ENCODE measurements at regions not wholly inside any gene's neighbourhood (a gene's known extent, or its start where the extent isn't known, plus 50 kb on each side); places are given as distances from the start of the nearest gene placed in this dataset.

DNA sequence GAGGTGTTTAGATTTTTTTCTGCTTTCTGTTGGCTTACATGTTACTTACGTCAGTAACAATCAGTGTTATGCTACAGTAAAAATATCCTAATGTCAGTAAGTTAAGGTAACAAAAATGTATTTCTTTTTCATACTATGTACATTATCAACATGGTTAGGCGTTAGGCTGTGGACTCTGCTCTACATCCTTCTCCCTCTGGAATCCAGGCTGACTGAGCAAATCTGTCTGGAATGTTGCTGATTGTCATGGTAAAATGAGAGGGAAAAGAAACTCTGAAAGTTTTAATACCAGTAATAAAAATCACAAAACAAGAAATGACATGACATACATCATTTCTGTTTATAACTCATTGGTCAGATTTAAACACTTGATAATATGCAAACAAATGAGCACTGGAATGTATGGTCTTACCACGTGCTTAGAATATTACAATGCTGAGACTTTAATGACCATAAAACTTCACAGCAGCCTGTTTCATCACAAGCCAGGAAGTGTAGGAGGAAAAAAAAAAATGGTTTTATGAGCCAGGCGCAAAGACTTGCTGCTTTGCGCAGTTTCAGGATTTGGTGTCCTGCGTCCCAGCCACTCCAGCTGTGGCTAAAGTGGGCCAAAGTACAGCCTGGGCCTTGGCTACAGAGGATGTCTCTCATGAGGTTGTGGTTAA, 252.4 kb downstream of the FSIP2 start:
- peak; percentile 7 for DNase-seq (ENCODE audit: low read depth)
- no peak overlapping the region for H3K4me3 ChIP-seq (ENCODE audit: low read depth, low read length)
- TF ChIP-seq, protein P1, sequence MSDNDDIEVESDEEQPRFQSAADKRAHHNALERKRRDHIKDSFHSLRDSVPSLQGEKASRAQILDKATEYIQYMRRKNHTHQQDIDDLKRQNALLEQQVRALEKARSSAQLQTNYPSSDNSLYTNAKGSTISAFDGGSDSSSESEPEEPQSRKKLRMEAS (IDR thresholded peaks at IDR 0.05; ENCODE audit: low read depth, low read length) = no peak
- TF ChIP-seq, protein P2, sequence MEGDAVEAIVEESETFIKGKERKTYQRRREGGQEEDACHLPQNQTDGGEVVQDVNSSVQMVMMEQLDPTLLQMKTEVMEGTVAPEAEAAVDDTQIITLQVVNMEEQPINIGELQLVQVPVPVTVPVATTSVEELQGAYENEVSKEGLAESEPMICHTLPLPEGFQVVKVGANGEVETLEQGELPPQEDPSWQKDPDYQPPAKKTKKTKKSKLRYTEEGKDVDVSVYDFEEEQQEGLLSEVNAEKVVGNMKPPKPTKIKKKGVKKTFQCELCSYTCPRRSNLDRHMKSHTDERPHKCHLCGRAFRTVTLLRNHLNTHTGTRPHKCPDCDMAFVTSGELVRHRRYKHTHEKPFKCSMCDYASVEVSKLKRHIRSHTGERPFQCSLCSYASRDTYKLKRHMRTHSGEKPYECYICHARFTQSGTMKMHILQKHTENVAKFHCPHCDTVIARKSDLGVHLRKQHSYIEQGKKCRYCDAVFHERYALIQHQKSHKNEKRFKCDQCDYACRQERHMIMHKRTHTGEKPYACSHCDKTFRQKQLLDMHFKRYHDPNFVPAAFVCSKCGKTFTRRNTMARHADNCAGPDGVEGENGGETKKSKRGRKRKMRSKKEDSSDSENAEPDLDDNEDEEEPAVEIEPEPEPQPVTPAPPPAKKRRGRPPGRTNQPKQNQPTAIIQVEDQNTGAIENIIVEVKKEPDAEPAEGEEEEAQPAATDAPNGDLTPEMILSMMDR (IDR thresholded peaks at IDR 0.05; ENCODE audit: low read depth, low read length) = no peak
- TF ChIP-seq MYC (IDR thresholded peaks at IDR 0.05; ENCODE audit: low read depth, low read length) = no peak
- no peak for TF ChIP-seq POLR2A (IDR thresholded peaks at IDR 0.05; ENCODE audit: extremely low read depth, insufficient read length)

DNA sequence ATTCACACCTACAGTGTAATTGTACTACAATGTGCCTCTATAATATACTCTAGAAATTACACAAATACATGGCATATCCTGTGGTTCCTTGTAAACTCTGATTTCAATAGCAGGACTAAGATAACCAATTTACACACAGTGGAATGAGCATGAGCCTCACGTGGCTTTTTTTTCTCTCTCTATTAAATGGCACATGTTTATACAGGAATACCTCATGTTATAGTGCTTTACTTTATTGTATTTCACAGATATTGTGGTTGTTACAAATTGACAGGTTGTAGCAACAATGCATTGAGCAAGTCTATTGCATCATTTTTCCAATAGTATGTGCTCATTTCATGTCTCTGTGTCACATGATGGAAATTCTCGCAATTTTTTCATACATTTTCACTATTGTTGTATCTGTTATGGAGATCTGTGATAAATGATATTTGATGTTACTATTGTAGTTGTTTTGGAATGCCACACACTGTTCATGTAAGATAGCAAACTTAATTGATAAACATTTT, 260.0 kb downstream of the FSIP2 start:
- no peak for DNase-seq (ENCODE audit: low read depth)
- H3K4me3 ChIP-seq (ENCODE audit: low read depth, low read length) = no peak overlapping the region
- TF ChIP-seq MYC (IDR thresholded peaks at IDR 0.05; ENCODE audit: low read depth, low read length) (no peak), POLR2A (IDR thresholded peaks at IDR 0.05; ENCODE audit: extremely low read depth, insufficient read length) (no peak)
- TF ChIP-seq, protein P1 (IDR thresholded peaks at IDR 0.05; ENCODE audit: low read depth, low read length) = no peak
- TF ChIP-seq, protein P2 (IDR thresholded peaks at IDR 0.05; ENCODE audit: low read depth, low read length) = no peak

DNA sequence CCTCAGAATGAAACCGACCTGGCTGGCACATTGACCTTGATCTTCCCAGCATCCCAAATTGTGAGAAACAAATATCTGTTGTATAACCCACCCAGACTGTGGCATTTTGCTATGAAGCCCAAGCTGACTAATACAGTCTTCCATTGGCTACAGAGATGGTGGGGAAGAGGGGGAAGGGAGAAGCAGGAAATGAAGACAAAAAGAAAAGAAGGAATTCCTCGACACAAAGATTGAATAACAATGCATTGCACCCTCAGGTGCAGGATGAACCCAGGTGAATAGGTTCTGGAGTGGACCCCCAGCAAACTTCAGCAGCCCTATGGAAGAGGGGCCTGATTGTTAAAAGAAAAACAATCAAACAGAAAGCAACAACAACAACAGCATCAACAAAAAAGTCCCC, 270.7 kb downstream of the FSIP2 start:
- TF ChIP-seq, protein P2 (IDR thresholded peaks at IDR 0.05; ENCODE audit: low read depth, low read length) = no peak
- DNase-seq (ENCODE audit: low read depth) = no peak
- H3K4me3 ChIP-seq (ENCODE audit: low read depth, low read length) = no peak overlapping the region

DNA sequence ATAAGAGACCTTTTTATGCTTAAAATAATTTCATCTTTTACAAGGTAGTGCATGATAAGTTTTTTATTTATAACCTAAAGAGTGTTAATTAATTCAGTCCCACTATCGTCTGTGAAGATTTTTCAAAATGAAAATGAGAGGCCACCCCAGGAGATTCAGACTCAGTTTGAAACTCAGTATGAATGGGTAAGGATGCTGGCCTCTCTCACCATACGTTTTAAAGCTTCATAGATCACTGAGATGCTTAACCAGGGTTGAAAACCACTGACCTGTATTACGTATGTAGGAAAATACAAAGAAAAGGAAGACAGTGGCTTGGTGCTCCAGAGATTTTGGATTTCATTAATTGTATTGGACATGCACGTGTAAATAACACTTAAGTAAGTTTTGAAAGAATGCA, 278.7 kb downstream of the FSIP2 start:
- TF ChIP-seq MYC (IDR thresholded peaks at IDR 0.05; ENCODE audit: low read depth, low read length) (no peak), POLR2A (IDR thresholded peaks at IDR 0.05; ENCODE audit: extremely low read depth, insufficient read length) (no peak)
- TF ChIP-seq, protein P2 (IDR thresholded peaks at IDR 0.05; ENCODE audit: low read depth, low read length) = no peak
- TF ChIP-seq, protein P1 (IDR thresholded peaks at IDR 0.05; ENCODE audit: low read depth, low read length) = no peak
- H3K4me3 ChIP-seq (ENCODE audit: low read depth, low read length) = no peak overlapping the region
- no peak for DNase-seq (ENCODE audit: low read depth)

DNA sequence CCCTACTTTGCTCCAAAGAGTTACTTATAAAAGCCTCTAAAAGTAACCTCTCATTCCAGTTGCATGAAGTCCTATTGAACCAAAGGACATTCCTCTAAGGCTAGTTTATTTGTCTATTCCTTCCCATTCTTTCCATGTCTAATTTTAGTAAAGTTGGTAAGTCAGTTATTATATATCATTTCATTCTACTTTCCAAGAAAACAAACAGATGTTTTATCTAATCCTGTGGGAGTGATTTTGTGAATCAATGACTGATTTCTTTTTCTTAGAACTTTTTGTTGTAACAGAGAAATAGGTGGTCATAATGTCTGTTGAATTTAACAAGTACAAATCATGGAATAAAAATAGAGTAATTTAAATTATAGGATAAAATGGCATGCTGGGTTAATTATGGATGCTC, 286.3 kb downstream of the FSIP2 start:
- TF ChIP-seq, protein P2 (IDR thresholded peaks at IDR 0.05; ENCODE audit: low read depth, low read length) = no peak
- no peak for DNase-seq (ENCODE audit: low read depth)
- H3K4me3 ChIP-seq (ENCODE audit: low read depth, low read length) = no peak overlapping the region

DNA sequence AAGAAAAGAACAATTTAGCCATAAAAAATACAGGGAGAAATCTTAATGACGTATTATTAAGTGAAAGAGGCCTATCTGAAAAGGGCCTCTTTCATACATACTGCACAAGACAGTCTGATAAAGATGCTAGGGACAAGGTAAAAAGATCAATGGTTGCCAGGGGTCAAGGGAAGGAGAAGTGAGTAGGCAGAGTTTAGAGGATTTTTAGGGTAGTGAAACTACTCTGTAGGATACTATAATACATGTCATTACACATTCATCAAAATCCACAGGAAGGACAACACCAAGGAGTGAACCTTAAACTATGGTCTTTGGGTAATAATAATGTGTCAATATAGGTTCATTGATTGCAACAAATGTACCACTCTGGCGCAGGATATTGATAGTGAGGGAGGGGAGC, 289.3 kb downstream of the FSIP2 start:
- TF ChIP-seq, protein P2 (IDR thresholded peaks at IDR 0.05; ENCODE audit: low read depth, low read length) = no peak
- H3K4me3 ChIP-seq (ENCODE audit: low read depth, low read length) = no peak overlapping the region
- no peak for DNase-seq (ENCODE audit: low read depth)
